Liver (tissue), 8 donors: ENCODE measurements at regions not wholly inside any gene's neighbourhood (a gene's known extent, or its start where the extent isn't known, plus 50 kb on each side); places are given as distances from the start of the nearest gene placed in this dataset.

Experiments used
- DNase-seq: peaks from one replicate; pipeline ENCODE4 v3.0.0-alpha.2; 2017; ENCODE audit warnings: low spot score
- H3K27ac ChIP-seq, 2 donors: one replicate each; pipeline ENCODE4 v1.7.0; 2013; ENCODE audit warnings: inconsistent platforms in 2 of 2, low read length in 2 of 2, control low read depth in 1 of 2, low read depth in 1 of 2, mild to moderate bottlenecking in 1 of 2
- H3K27me3 ChIP-seq, 4 donors: one replicate each; pipeline versions ENCODE4 v1.6.1 to v1.7.0; 2013; ENCODE audit warnings: low read length in 3 of 4, inconsistent platforms in 1 of 4, mild to moderate bottlenecking in 1 of 4, moderate library complexity in 1 of 4; ENCODE audit not compliant: control insufficient read depth in 4 of 4, insufficient read depth in 4 of 4
- H3K36me3 ChIP-seq, 4 donors: one replicate each; pipeline versions ENCODE4 v1.6.1 to v1.7.0; 2013; ENCODE audit warnings: low read length in 3 of 4, mild to moderate bottlenecking in 3 of 4, low read depth in 1 of 4, moderate library complexity in 1 of 4; ENCODE audit not compliant: control insufficient read depth in 4 of 4, insufficient read depth in 3 of 4
- H3K4me1 ChIP-seq, 4 donors: one replicate each; pipeline versions ENCODE4 v1.6.1 to v1.7.0; 2013; ENCODE audit warnings: low read length in 3 of 4, mild to moderate bottlenecking in 3 of 4, moderate library complexity in 1 of 4; ENCODE audit not compliant: control insufficient read depth in 4 of 4, insufficient read depth in 4 of 4
- H3K4me3 ChIP-seq, 3 donors: one replicate each; pipeline versions ENCODE4 v1.6.1 to v1.7.0; 2013; ENCODE audit warnings: low read length in 3 of 3, control low read depth in 1 of 3, low read depth in 1 of 3, mild to moderate bottlenecking in 1 of 3
- H3K9ac ChIP-seq, 2 donors: one replicate each; pipeline ENCODE4 v1.7.0; 2013; ENCODE audit warnings: low read length in 2 of 2, mild to moderate bottlenecking in 2 of 2, moderate library complexity in 2 of 2, control low read depth in 1 of 2, low read depth in 1 of 2
- H3K9me3 ChIP-seq, 4 donors: one replicate each; pipeline versions ENCODE4 v1.6.1 to v1.7.0; 2013; ENCODE audit warnings: low read length in 3 of 4; ENCODE audit not compliant: control insufficient read depth in 4 of 4
- EGR1 ChIP-seq, 2 donors: IDR thresholded peaks; 2 replicates each; pipeline ENCODE4 v1.6.1; 2016 to 2018; ENCODE audit warnings: antibody characterized with exemption in 2 of 2, low read depth in 2 of 2
- FOXA1 ChIP-seq: IDR thresholded peaks from 2 replicates; pipeline ENCODE4 v1.6.1; 2016; ENCODE audit warnings: antibody characterized with exemption
- FOXA2 ChIP-seq: IDR thresholded peaks from 2 replicates; pipeline ENCODE4 v1.6.1; 2016; ENCODE audit warnings: antibody characterized with exemption
- GABPA ChIP-seq, 2 donors: IDR thresholded peaks in 1 of 2; conservative IDR thresholded peaks in 1 of 2; 2 replicates each; pipeline ENCODE4 v1.6.1; 2016; ENCODE audit warnings: antibody characterized with exemption in 2 of 2, mild to moderate bottlenecking in 1 of 2, moderate library complexity in 1 of 2
- HNF4A ChIP-seq, 2 donors: conservative IDR thresholded peaks; 2 replicates each; pipeline ENCODE4 v1.6.1; 2016; ENCODE audit warnings: antibody characterized with exemption in 2 of 2, mild to moderate bottlenecking in 2 of 2
- JUND ChIP-seq, 2 donors: IDR thresholded peaks; 2 replicates each; pipeline ENCODE4 v1.6.1; 2016; ENCODE audit warnings: antibody characterized with exemption in 2 of 2
- RXRA ChIP-seq, 2 donors: IDR thresholded peaks; 2 replicates each; pipeline ENCODE4 v1.6.1; 2017 to 2018; ENCODE audit warnings: antibody characterized with exemption in 2 of 2, mild to moderate bottlenecking in 1 of 2
- SP1 ChIP-seq: IDR thresholded peaks from 2 replicates; pipeline ENCODE4 v1.6.1; 2018; ENCODE audit warnings: antibody characterized with exemption, mild to moderate bottlenecking
- TAF1 ChIP-seq: conservative IDR thresholded peaks from 2 replicates; pipeline ENCODE4 v1.6.1; 2016; ENCODE audit warnings: antibody characterized with exemption, mild to moderate bottlenecking
- YY1 ChIP-seq: IDR thresholded peaks from 2 replicates; pipeline ENCODE4 v1.6.1; 2016; ENCODE audit warnings: antibody characterized with exemption, mild to moderate bottlenecking
- WGBS: extraction: QIAGEN DNeasy Blood & Tissue Kit; methylation state at CpG from one replicate; pipeline ENCODE4 v1.1.7; 2013; 5-methylcytosine and 5-hydroxymethylcytosine counted together
- TF ChIP-seq, protein P1 (sequence below): IDR thresholded peaks from 2 replicates; pipeline ENCODE4 v1.6.1; 2016; ENCODE audit warnings: antibody characterized with exemption
- TF ChIP-seq, protein P2 (sequence below): fragments of 150-350 bp; IDR thresholded peaks from 2 replicates; pipeline ENCODE4 v1.5.1; 2017; ENCODE audit warnings: improper control_type of control experiment, low read depth, low read length; ENCODE audit not compliant: missing input control
- TF ChIP-seq, protein P3 (sequence below): IDR thresholded peaks from 2 replicates; pipeline ENCODE4 v1.6.1; 2016; ENCODE audit warnings: antibody characterized with exemption
- TF ChIP-seq, protein P4 (sequence below): IDR thresholded peaks from 2 replicates; pipeline ENCODE4 v1.6.1; 2016; ENCODE audit warnings: antibody characterized with exemption, mild to moderate bottlenecking
- TF ChIP-seq, protein P5 (sequence below): IDR thresholded peaks from 2 replicates; pipeline ENCODE4 v1.6.1; 2016; ENCODE audit warnings: antibody characterized with exemption
- donor health status: healthy.
- donor health status: healthy.
- donor health status: healthy.
- donor health status: healthy.
- donor health status: healthy.

DNA sequence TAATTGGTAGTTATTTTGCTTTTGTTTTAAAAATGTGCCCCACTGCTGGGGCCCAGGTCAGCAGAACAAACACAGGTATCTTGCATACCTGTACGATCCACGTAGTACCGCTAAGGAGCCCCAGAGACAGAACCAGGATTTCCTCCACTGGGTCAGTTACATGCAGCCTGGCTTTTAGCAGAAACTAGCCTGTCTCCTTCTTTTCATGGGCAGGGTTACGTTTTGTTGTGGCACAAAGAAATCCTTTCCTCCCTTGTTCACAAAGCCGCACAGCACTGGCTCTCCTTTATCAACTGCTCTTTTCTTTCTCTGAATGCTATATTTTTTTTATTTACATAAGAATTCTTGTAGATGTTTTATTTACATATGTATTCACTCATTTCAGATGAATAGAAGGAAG, 190.3 kb upstream of the POU3F2 start:
- Histone ChIP-seq H3K4me1 (no peaks in the 10 kb centered on the region), H3K9ac (no peak overlapping the region), H3K4me3 (no peak overlapping the region), H3K27me3 (peaks cover 0 to 3% (median 0%) of the 10 kb centered on the region in 4 donors), H3K36me3 (peaks cover 0 to 2% (median 0%) of the 10 kb centered on the region in 4 donors), H3K27ac (no peak overlapping the region), H3K9me3 (no peaks in the 10 kb centered on the region)
- 72% methylated on average over 5 of the region's 5 CpGs for WGBS
- no peak for DNase-seq
- TF ChIP-seq RXRA (IDR thresholded peaks at IDR 0.05) (no peak), HNF4A (conservative IDR thresholded peaks at IDR 0.05) (no peak), FOXA1 (no peak), YY1 (no peak), SP1 (no peak), JUND (IDR thresholded peaks at IDR 0.05) (no peak), EGR1 (IDR thresholded peaks at IDR 0.05; ENCODE audit: low read depth in 2 of 2) (no peak), GABPA (IDR thresholded peaks at IDR 0.05 in 1 of 2, conservative IDR thresholded peaks at IDR 0.05 in 1 of 2) (no peak), TAF1 (no peak)
- TF ChIP-seq, protein P1, sequence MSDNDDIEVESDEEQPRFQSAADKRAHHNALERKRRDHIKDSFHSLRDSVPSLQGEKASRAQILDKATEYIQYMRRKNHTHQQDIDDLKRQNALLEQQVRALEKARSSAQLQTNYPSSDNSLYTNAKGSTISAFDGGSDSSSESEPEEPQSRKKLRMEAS: no peak
- TF ChIP-seq, protein P2, sequence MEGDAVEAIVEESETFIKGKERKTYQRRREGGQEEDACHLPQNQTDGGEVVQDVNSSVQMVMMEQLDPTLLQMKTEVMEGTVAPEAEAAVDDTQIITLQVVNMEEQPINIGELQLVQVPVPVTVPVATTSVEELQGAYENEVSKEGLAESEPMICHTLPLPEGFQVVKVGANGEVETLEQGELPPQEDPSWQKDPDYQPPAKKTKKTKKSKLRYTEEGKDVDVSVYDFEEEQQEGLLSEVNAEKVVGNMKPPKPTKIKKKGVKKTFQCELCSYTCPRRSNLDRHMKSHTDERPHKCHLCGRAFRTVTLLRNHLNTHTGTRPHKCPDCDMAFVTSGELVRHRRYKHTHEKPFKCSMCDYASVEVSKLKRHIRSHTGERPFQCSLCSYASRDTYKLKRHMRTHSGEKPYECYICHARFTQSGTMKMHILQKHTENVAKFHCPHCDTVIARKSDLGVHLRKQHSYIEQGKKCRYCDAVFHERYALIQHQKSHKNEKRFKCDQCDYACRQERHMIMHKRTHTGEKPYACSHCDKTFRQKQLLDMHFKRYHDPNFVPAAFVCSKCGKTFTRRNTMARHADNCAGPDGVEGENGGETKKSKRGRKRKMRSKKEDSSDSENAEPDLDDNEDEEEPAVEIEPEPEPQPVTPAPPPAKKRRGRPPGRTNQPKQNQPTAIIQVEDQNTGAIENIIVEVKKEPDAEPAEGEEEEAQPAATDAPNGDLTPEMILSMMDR: no peak
- TF ChIP-seq, protein P3, sequence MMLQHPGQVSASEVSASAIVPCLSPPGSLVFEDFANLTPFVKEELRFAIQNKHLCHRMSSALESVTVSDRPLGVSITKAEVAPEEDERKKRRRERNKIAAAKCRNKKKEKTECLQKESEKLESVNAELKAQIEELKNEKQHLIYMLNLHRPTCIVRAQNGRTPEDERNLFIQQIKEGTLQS: no peak
- TF ChIP-seq, protein P4, sequence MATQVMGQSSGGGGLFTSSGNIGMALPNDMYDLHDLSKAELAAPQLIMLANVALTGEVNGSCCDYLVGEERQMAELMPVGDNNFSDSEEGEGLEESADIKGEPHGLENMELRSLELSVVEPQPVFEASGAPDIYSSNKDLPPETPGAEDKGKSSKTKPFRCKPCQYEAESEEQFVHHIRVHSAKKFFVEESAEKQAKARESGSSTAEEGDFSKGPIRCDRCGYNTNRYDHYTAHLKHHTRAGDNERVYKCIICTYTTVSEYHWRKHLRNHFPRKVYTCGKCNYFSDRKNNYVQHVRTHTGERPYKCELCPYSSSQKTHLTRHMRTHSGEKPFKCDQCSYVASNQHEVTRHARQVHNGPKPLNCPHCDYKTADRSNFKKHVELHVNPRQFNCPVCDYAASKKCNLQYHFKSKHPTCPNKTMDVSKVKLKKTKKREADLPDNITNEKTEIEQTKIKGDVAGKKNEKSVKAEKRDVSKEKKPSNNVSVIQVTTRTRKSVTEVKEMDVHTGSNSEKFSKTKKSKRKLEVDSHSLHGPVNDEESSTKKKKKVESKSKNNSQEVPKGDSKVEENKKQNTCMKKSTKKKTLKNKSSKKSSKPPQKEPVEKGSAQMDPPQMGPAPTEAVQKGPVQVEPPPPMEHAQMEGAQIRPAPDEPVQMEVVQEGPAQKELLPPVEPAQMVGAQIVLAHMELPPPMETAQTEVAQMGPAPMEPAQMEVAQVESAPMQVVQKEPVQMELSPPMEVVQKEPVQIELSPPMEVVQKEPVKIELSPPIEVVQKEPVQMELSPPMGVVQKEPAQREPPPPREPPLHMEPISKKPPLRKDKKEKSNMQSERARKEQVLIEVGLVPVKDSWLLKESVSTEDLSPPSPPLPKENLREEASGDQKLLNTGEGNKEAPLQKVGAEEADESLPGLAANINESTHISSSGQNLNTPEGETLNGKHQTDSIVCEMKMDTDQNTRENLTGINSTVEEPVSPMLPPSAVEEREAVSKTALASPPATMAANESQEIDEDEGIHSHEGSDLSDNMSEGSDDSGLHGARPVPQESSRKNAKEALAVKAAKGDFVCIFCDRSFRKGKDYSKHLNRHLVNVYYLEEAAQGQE: no peak

DNA sequence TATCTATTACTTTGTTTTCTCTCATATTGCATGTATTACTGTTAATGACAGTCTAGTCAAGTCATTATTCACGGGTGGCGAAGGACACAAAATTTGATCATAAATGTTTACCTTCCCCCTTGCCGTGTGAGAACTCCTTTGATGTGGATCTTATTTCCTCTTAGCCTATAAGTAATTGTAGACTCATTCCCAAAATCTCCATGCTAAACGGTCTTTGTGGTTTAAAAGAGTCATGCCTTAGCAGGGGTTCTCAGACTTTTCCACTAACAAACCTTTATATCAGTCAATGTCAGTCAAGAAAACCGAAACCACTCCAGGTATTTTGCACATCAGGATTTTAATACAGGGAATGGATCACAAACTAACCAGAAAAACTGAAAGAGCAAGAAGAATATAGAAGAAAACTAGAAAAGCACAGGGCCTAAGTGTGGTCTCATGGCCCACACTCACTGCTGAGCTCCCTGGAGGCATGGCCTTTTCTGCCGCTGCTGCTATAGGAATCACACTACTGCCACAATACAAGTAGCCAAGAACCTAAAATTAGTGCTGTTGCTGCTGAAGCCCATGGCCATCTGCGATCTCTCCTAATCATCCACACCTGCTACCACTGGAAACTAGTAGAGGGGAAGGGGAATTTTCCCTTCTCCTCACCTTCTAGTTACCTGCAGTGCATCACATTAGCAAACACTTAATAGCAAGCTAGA, 186.0 kb upstream of the POU3F2 start:
- Histone ChIP-seq H3K4me1 (no peaks in the 10 kb centered on the region), H3K36me3 (peaks cover 0 to 2% (median 0%) of the 10 kb centered on the region in 4 donors), H3K9ac (no peak overlapping the region), H3K27ac (no peak overlapping the region), H3K9me3 (no peaks in the 10 kb centered on the region), H3K4me3 (no peak overlapping the region), H3K27me3 (peaks cover 0 to 3% (median 0%) of the 10 kb centered on the region in 4 donors)
- WGBS: 76% methylated on average over 7 of the region's 7 CpGs
- no peak for DNase-seq
- TF ChIP-seq, protein P2: no peak
- TF ChIP-seq, protein P3: no peak
- TF ChIP-seq RXRA (IDR thresholded peaks at IDR 0.05) (no peak), EGR1 (IDR thresholded peaks at IDR 0.05; ENCODE audit: low read depth in 2 of 2) (no peak), FOXA2 (no peak), JUND (IDR thresholded peaks at IDR 0.05) (no peak), HNF4A (conservative IDR thresholded peaks at IDR 0.05) (no peak)
- TF ChIP-seq, protein P5, sequence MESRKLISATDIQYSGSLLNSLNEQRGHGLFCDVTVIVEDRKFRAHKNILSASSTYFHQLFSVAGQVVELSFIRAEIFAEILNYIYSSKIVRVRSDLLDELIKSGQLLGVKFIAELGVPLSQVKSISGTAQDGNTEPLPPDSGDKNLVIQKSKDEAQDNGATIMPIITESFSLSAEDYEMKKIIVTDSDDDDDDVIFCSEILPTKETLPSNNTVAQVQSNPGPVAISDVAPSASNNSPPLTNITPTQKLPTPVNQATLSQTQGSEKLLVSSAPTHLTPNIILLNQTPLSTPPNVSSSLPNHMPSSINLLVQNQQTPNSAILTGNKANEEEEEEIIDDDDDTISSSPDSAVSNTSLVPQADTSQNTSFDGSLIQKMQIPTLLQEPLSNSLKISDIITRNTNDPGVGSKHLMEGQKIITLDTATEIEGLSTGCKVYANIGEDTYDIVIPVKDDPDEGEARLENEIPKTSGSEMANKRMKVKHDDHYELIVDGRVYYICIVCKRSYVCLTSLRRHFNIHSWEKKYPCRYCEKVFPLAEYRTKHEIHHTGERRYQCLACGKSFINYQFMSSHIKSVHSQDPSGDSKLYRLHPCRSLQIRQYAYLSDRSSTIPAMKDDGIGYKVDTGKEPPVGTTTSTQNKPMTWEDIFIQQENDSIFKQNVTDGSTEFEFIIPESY: no peak
- TF ChIP-seq, protein P1: no peak
- TF ChIP-seq, protein P4: no peak
